H9 (cell line): ENCODE measurements at regions not wholly inside any gene's neighbourhood (a gene's known extent, or its start where the extent isn't known, plus 50 kb on each side); places are given as distances from the start of the nearest gene placed in this dataset.
"Not testable (repeated sequence)": the region's sequence is repeated elsewhere in the genome, so short reads cannot be mapped to it uniquely, and the experiment has no call there.

Experiments
- DNase-seq: peaks from one replicate; pipeline ENCODE4 v3.0.0-alpha.2; 2017
- H2AFZ ChIP-seq: one replicate; pipeline ENCODE4 v1.6.1; 2013; ENCODE audit warnings: mild to moderate bottlenecking, low read length, control low read depth, moderate library complexity
- H2AK5ac ChIP-seq: 2 replicates; pipeline ENCODE4 v1.6.1; 2013; ENCODE audit warnings: low read length, control low read depth, mixed read lengths; ENCODE audit not compliant: insufficient read length
- H2BK120ac ChIP-seq: one replicate; pipeline ENCODE4 v1.6.1; 2013; ENCODE audit warnings: low read depth, mild to moderate bottlenecking, low read length, control low read depth, inconsistent platforms; ENCODE audit not compliant: poor library complexity, severe bottlenecking
- H2BK12ac ChIP-seq: 2 replicates; pipeline ENCODE4 v1.6.1; 2013; ENCODE audit warnings: low read length, control low read depth, mixed read lengths, low read depth; ENCODE audit not compliant: insufficient read length
- H2BK15ac ChIP-seq: 2 replicates; pipeline ENCODE4 v1.6.1; 2013; ENCODE audit warnings: low read depth, low read length, control low read depth
- H2BK20ac ChIP-seq: one replicate; pipeline ENCODE4 v1.6.1; 2013; ENCODE audit warnings: low read depth, mild to moderate bottlenecking, low read length, control low read depth, inconsistent platforms; ENCODE audit not compliant: poor library complexity, severe bottlenecking
- H2BK5ac ChIP-seq: 2 replicates; pipeline ENCODE4 v1.6.1; 2013; ENCODE audit warnings: low read length, control low read depth, mixed read lengths; ENCODE audit not compliant: insufficient read length
- H3K14ac ChIP-seq: 2 replicates; pipeline ENCODE4 v1.6.1; 2013; ENCODE audit warnings: low read length, control low read depth; ENCODE audit not compliant: insufficient read depth
- H3K18ac ChIP-seq: 2 replicates; pipeline ENCODE4 v1.6.1; 2013; ENCODE audit warnings: low read depth, mild to moderate bottlenecking, mixed read lengths, low read length, control low read depth; ENCODE audit not compliant: insufficient read length
- H3K23ac ChIP-seq: 2 replicates; pipeline ENCODE4 v1.6.1; 2013; ENCODE audit warnings: low read length, control low read depth, mixed read lengths, low read depth; ENCODE audit not compliant: insufficient read length
- H3K23me2 ChIP-seq: 2 replicates; pipeline ENCODE4 v1.6.1; 2013; ENCODE audit warnings: low read depth, mild to moderate bottlenecking, mixed read lengths, low read length, control low read depth; ENCODE audit not compliant: insufficient read length, poor library complexity, severe bottlenecking
- H3K27ac ChIP-seq: 2 replicates; pipeline ENCODE4 v1.5.1; 2013; ENCODE audit warnings: low read length, control low read depth, mixed read lengths, low read depth; ENCODE audit not compliant: insufficient read length
- H3K27me3 ChIP-seq: 2 replicates; pipeline ENCODE4 v1.6.1; 2013; ENCODE audit warnings: low read length, control low read depth, inconsistent platforms; ENCODE audit not compliant: insufficient read depth
- H3K4ac ChIP-seq: 2 replicates; pipeline ENCODE4 v1.6.1; 2013; ENCODE audit warnings: low read depth, mild to moderate bottlenecking, control low read depth, inconsistent platforms, low read length, moderate library complexity
- H3K4me1 ChIP-seq: 2 replicates; pipeline ENCODE4 v1.6.1; 2013; ENCODE audit warnings: low read length, control low read depth, inconsistent platforms; ENCODE audit not compliant: insufficient read depth
- H3K4me2 ChIP-seq: 2 replicates; pipeline ENCODE4 v1.6.1; 2013; ENCODE audit warnings: low read length, control low read depth, mixed read lengths; ENCODE audit not compliant: insufficient read length, insufficient read depth
- H3K56ac ChIP-seq: 2 replicates; pipeline ENCODE4 v1.6.1; 2013; ENCODE audit warnings: low read depth, mild to moderate bottlenecking, mixed read lengths, low read length, control low read depth; ENCODE audit not compliant: insufficient read length
- H3K79me1 ChIP-seq: 2 replicates; pipeline ENCODE4 v1.6.1; 2013; ENCODE audit warnings: low read depth, mild to moderate bottlenecking, moderate library complexity, low read length, control low read depth, inconsistent platforms; ENCODE audit not compliant: insufficient read depth, poor library complexity, severe bottlenecking
- H3K79me2 ChIP-seq: 2 replicates; pipeline ENCODE4 v1.6.1; 2013; ENCODE audit warnings: low read length, control low read depth, inconsistent platforms; ENCODE audit not compliant: insufficient read depth
- H3K9ac ChIP-seq: 2 replicates; pipeline ENCODE4 v1.6.1; 2013; ENCODE audit warnings: low read length, control low read depth, mixed read lengths; ENCODE audit not compliant: insufficient read length; ENCODE audit errors: extremely low read depth
- H3K9me3 ChIP-seq: one replicate; pipeline ENCODE4 v1.6.1; 2013; ENCODE audit warnings: low read depth, low read length, inconsistent platforms; ENCODE audit not compliant: control insufficient read depth
- H3T11ph ChIP-seq: one replicate; pipeline ENCODE4 v1.6.1; 2013; ENCODE audit warnings: mild to moderate bottlenecking, low read length, control low read depth, inconsistent platforms
- H4K20me1 ChIP-seq: one replicate; pipeline ENCODE4 v1.6.1; 2013; ENCODE audit not compliant: control insufficient read depth, insufficient read length, insufficient read depth
- H4K5ac ChIP-seq: 2 replicates; pipeline ENCODE4 v1.6.1; 2013; ENCODE audit warnings: low read depth, mild to moderate bottlenecking, mixed read lengths, low read length, control low read depth; ENCODE audit not compliant: insufficient read length
- H4K8ac ChIP-seq: replicated peaks from 2 replicates; pipeline ENCODE4 v1.6.1; 2013; ENCODE audit warnings: low read length, control low read depth, mixed read lengths, low read depth; ENCODE audit not compliant: insufficient read length
- H4K91ac ChIP-seq: 2 replicates; pipeline ENCODE4 v1.6.1; 2013; ENCODE audit warnings: low read depth, mild to moderate bottlenecking, moderate library complexity, mixed read lengths, low read length, control low read depth; ENCODE audit not compliant: insufficient read length
- H3K27ac Mint-ChIP-seq, 3 experiments: 2 replicates in 2 of 3; 3 replicates in 1 of 3; pipeline ENCODE4 v1.8.0; 2020 to 2021; ENCODE audit warnings: mixed read lengths in 3 of 3, mild to moderate bottlenecking in 1 of 3, moderate library complexity in 1 of 3
- H3K27me3 Mint-ChIP-seq: 2 replicates; pipeline ENCODE4 v1.8.0; 2021; ENCODE audit warnings: low read depth, mild to moderate bottlenecking, moderate library complexity, mixed read lengths
- H3K36me3 Mint-ChIP-seq, 3 experiments: 2 replicates in 2 of 3; 3 replicates in 1 of 3; pipeline ENCODE4 v1.8.0; 2020 to 2021; ENCODE audit warnings: low read depth in 3 of 3, mixed read lengths in 3 of 3; ENCODE audit not compliant: insufficient read depth in 1 of 3
- H3K4me1 Mint-ChIP-seq, 2 experiments: 2 replicates each; pipeline ENCODE4 v1.8.0; 2020; ENCODE audit warnings: mixed read lengths in 2 of 2
- H3K4me3 Mint-ChIP-seq, 2 experiments: 2 replicates in 1 of 2; 3 replicates in 1 of 2; pipeline ENCODE4 v1.8.0; 2020 to 2021; ENCODE audit warnings: mild to moderate bottlenecking in 2 of 2, mixed read lengths in 2 of 2, moderate library complexity in 1 of 2
- H3K9me3 Mint-ChIP-seq, 2 experiments: 2 replicates in 1 of 2; 3 replicates in 1 of 2; pipeline ENCODE4 v1.8.0; 2020; ENCODE audit warnings: mild to moderate bottlenecking in 2 of 2, mixed read lengths in 2 of 2, moderate library complexity in 1 of 2
- CTCF ChIP-seq: fragments of 200-600 bp; sonication (generic); conservative IDR thresholded peaks from 3 replicates; pipeline ENCODE4 v1.8.0; 2021; ENCODE audit warnings: antibody characterized with exemption, mild to moderate bottlenecking
- WGBS: extraction: QIAGEN DNeasy Blood & Tissue Kit; methylation state at CpG from one replicate; pipeline ENCODE4 v1.1.7; 2013; ENCODE audit warnings: missing lambda C conversion rate, low lambda C conversion rate, mixed read lengths; ENCODE audit not compliant: insufficient read length; ENCODE audit errors: extremely low coverage; 5-methylcytosine and 5-hydroxymethylcytosine counted together

GRCh38 chr2:172262486-172262885 lies 159.8 kb upstream of the DLX2 start:
- Histone ChIP-seq H3K4me2 (no peak overlapping the region), H3K23me2 (no peaks in the 10 kb centered on the region), H3K14ac (no peak overlapping the region), H3K79me1 (no peaks in the 10 kb centered on the region), H4K5ac (no peak overlapping the region), H3K9me3 (no peaks in the 10 kb centered on the region), H3T11ph (no peak overlapping the region), H2BK15ac (no peak overlapping the region), H2BK20ac (no peak overlapping the region), H4K91ac (no peak overlapping the region), H2BK5ac (no peak overlapping the region), H3K27ac (no peak overlapping the region), H4K8ac (no peak overlapping the region), H2BK12ac (no peak overlapping the region), H3K56ac (no peak overlapping the region), H3K4me1 (peaks cover 2% of the 10 kb centered on the region; the same call in 1 of the 2 replicates), H3K23ac (no peak overlapping the region), H2AFZ (no peak overlapping the region), H2BK120ac (no peak overlapping the region), H3K79me2 (no peaks in the 10 kb centered on the region), H3K18ac (no peak overlapping the region), H3K4ac (no peak overlapping the region), H3K27me3 (no peaks in the 10 kb centered on the region), H3K9ac (no peak overlapping the region), H2AK5ac (no peak overlapping the region), H4K20me1 (no peaks in the 10 kb centered on the region)
- DNase-seq = no peak
- Mint-ChIP-seq H3K9me3 (peaks cover 14 to 23% of the 10 kb centered on the region in 2 experiments), H3K36me3 (peaks cover 0 to 9% (median 0%) of the 10 kb centered on the region in 3 experiments; a peak in 3 of 7 replicates), H3K4me1 (peaks cover 20 to 21% of the 10 kb centered on the region in 2 experiments), H3K27ac (no peak overlapping the region), H3K27me3 (peaks cover 5% of the 10 kb centered on the region; the same call in 1 of the 2 replicates), H3K4me3 (no peak overlapping the region)
- no peak for TF ChIP-seq CTCF
- no CpG with 5 or more reads among the region's 2 CpGs for WGBS

- not testable (repeated sequence) for H4K5ac ChIP-seq, H3K9me3 ChIP-seq, H3K79me1 ChIP-seq, H3T11ph ChIP-seq, H3K79me2 ChIP-seq, H2BK5ac ChIP-seq, H3K27me3 Mint-ChIP-seq, H2AFZ ChIP-seq, H2BK12ac ChIP-seq, H3K27me3 ChIP-seq, H2BK20ac ChIP-seq, H3K4ac ChIP-seq, H3K27ac ChIP-seq, H3K27ac Mint-ChIP-seq, H3K56ac ChIP-seq, H4K20me1 ChIP-seq, H3K4me2 ChIP-seq, H3K9ac ChIP-seq, H3K18ac ChIP-seq, H3K4me3 Mint-ChIP-seq, DNase-seq, H2BK120ac ChIP-seq, H3K4me1 ChIP-seq, H3K14ac ChIP-seq, H3K23me2 ChIP-seq, H4K91ac ChIP-seq, H4K8ac ChIP-seq, H2AK5ac ChIP-seq, H2BK15ac ChIP-seq, H3K23ac ChIP-seq
- Mint-ChIP-seq H3K9me3 (peaks cover 15 to 28% of the 10 kb centered on the region in 2 experiments), H3K4me1 (peaks cover 18 to 19% of the 10 kb centered on the region in 2 experiments), H3K36me3 (peaks cover 0 to 14% (median 0%) of the 10 kb centered on the region in 3 experiments; a peak in 3 of 7 replicates)
- WGBS = no CpG with 5 or more reads among the region's 2 CpGs
Observed at GRCh38 chr2:172264820-172265219, 162.1 kb upstream of the DLX2 start.
